SU-DHL-6 (cell line): ENCODE measurements at regions not wholly inside any gene's neighbourhood (a gene's known extent, or its start where the extent isn't known, plus 50 kb on each side); places are given as distances from the start of the nearest gene placed in this dataset.

Source experiments
- H2AFZ ChIP-seq: fragments of 200-600 bp; sonication (generic); 2 replicates; pipeline ENCODE4 v1.6.1; 2014; ENCODE audit warnings: low read depth, mild to moderate bottlenecking, moderate library complexity, mixed read lengths, antibody characterized with exemption, low read length; ENCODE audit not compliant: severe bottlenecking
- H3F3A ChIP-seq: fragments of 200-600 bp; shearing (Covaris generic); 2 replicates; pipeline ENCODE4 v1.6.0; 2016; ENCODE audit warnings: antibody characterized with exemption, mild to moderate bottlenecking; ENCODE audit not compliant: insufficient read depth
- H3K27ac ChIP-seq: fragments of 200-600 bp; sonication (generic); 2 replicates; pipeline ENCODE4 v1.5.1; 2016; ENCODE audit warnings: low read depth, mild to moderate bottlenecking, low read length, moderate library complexity, mixed read lengths
- H3K27me3 ChIP-seq: fragments of 200-600 bp; sonication (generic), shearing (Covaris generic); 2 replicates; pipeline ENCODE4 v1.6.0; 2014; ENCODE audit warnings: mild to moderate bottlenecking, low read length
- H3K36me3 ChIP-seq: fragments of 200-600 bp; sonication (generic); 2 replicates; pipeline ENCODE4 v1.6.1; 2014; ENCODE audit warnings: mild to moderate bottlenecking, low read length, mixed read lengths
- H3K4me2 ChIP-seq: fragments of 300-600, 200-600 bp; shearing (Covaris generic), sonication (generic); 2 replicates; pipeline ENCODE4 v1.6.0; 2014; ENCODE audit warnings: low read length, low read depth, mild to moderate bottlenecking; ENCODE audit not compliant: poor library complexity, severe bottlenecking
- H3K4me3 ChIP-seq: fragments of 200-600 bp; sonication (generic); 2 replicates; pipeline ENCODE4 v1.5.1; 2014; ENCODE audit warnings: antibody characterized with exemption, low read length, mild to moderate bottlenecking, mixed read lengths; ENCODE audit not compliant: insufficient read depth, poor library complexity, severe bottlenecking
- H3K79me2 ChIP-seq: fragments of 200-600 bp; sonication (generic); 2 replicates; pipeline ENCODE4 v1.6.1; 2014; ENCODE audit warnings: mild to moderate bottlenecking, low read length, moderate library complexity; ENCODE audit not compliant: insufficient read depth
- H3K9ac ChIP-seq: fragments of 200-600 bp; sonication (generic); 2 replicates; pipeline ENCODE4 v1.7.0; 2014; ENCODE audit warnings: mild to moderate bottlenecking, low read length
- H3K9me2 ChIP-seq: fragments of 200-600 bp; sonication (generic); replicated peaks from 2 replicates; pipeline ENCODE4 v1.6.1; 2014; ENCODE audit warnings: low read length; ENCODE audit not compliant: insufficient read depth
- H3K9me3 ChIP-seq: fragments of 200-600 bp; sonication (generic); 2 replicates; pipeline ENCODE4 v1.6.1; 2014; ENCODE audit warnings: low read length, mixed read lengths; ENCODE audit not compliant: insufficient read depth
- H4K20me1 ChIP-seq: fragments of 200-600 bp; sonication (generic); 2 replicates; pipeline ENCODE4 v1.6.1; 2014; ENCODE audit warnings: low read depth, mild to moderate bottlenecking, antibody characterized with exemption, low read length, moderate library complexity, mixed read lengths
- EZH2phosphoT487 ChIP-seq: fragments of 200-600 bp; sonication (generic), shearing (Covaris generic); conservative IDR thresholded peaks from 2 replicates; pipeline ENCODE4 v1.6.1; 2018; ENCODE audit warnings: mild to moderate bottlenecking, antibody characterized with exemption, low read length, moderate library complexity, mixed read lengths
- TF ChIP-seq, protein P1 (sequence below): fragments of 200-600 bp; sonication (generic); IDR thresholded peaks from one replicate; pipeline ENCODE4 v1.5.1; 2017; ENCODE audit warnings: antibody characterized with exemption, mild to moderate bottlenecking, low read length, moderate library complexity; ENCODE audit not compliant: insufficient read depth, poor library complexity, severe bottlenecking

- Histone ChIP-seq H3K4me3 (no peak overlapping the region), H2AFZ (no peak overlapping the region), H3F3A (no peaks in the 10 kb centered on the region), H3K36me3 (no peaks in the 10 kb centered on the region), H3K27me3 (no peaks in the 10 kb centered on the region), H3K9me2 (no peaks in the 10 kb centered on the region), H3K79me2 (no peaks in the 10 kb centered on the region), H3K9me3 (no peaks in the 10 kb centered on the region), H4K20me1 (no peaks in the 10 kb centered on the region), H3K4me2 (no peak overlapping the region), H3K9ac (no peak overlapping the region), H3K27ac (no peak overlapping the region)
- TF ChIP-seq, protein P1, sequence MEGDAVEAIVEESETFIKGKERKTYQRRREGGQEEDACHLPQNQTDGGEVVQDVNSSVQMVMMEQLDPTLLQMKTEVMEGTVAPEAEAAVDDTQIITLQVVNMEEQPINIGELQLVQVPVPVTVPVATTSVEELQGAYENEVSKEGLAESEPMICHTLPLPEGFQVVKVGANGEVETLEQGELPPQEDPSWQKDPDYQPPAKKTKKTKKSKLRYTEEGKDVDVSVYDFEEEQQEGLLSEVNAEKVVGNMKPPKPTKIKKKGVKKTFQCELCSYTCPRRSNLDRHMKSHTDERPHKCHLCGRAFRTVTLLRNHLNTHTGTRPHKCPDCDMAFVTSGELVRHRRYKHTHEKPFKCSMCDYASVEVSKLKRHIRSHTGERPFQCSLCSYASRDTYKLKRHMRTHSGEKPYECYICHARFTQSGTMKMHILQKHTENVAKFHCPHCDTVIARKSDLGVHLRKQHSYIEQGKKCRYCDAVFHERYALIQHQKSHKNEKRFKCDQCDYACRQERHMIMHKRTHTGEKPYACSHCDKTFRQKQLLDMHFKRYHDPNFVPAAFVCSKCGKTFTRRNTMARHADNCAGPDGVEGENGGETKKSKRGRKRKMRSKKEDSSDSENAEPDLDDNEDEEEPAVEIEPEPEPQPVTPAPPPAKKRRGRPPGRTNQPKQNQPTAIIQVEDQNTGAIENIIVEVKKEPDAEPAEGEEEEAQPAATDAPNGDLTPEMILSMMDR: no peak
- TF ChIP-seq EZH2phosphoT487: no peak
Measured at GRCh38 chr12:115349711-115350110, 665.7 kb upstream of the TBX3 start.

DNA sequence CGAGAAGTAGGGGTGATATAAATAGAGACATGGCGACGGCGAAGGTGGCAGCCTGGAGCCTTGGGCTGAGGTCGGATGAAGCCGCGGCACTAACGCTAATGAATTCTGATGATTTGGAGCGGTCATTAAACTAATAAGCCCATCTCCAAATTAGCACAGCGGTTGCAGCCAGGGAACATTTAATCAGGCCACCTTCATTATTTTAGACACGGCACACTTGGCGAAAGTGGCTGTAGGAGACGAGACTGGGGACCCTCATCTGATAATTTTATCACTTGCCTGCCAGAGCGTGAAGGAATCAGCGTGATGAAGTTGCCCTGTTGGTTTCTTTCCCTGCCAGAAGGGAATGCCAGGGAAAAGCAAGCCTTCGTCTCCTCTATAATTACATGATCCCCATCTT, 664.3 kb upstream of the TBX3 start:
- H3K36me3 ChIP-seq: no peaks in the 10 kb centered on the region
- no peak overlapping the region for H3K4me2 ChIP-seq
- H3F3A ChIP-seq: no peaks in the 10 kb centered on the region
- H3K9me3 ChIP-seq: no peaks in the 10 kb centered on the region
- no peak overlapping the region for H2AFZ ChIP-seq
- H3K27ac ChIP-seq: no peak overlapping the region
- no peaks in the 10 kb centered on the region for H3K27me3 ChIP-seq
- TF ChIP-seq, protein P1: no peak
- no peak for TF ChIP-seq EZH2phosphoT487
- no peaks in the 10 kb centered on the region for H3K79me2 ChIP-seq
- no peaks in the 10 kb centered on the region for H3K9me2 ChIP-seq
- H4K20me1 ChIP-seq: no peaks in the 10 kb centered on the region
- H3K4me3 ChIP-seq: no peak overlapping the region
- no peak overlapping the region for H3K9ac ChIP-seq

- Histone ChIP-seq H3K9me3 (no peaks in the 10 kb centered on the region), H3K79me2 (no peaks in the 10 kb centered on the region), H4K20me1 (no peaks in the 10 kb centered on the region), H3K27me3 (no peaks in the 10 kb centered on the region), H3K9ac (no peak overlapping the region), H3K4me3 (no peak overlapping the region), H3K4me2 (no peak overlapping the region), H3K9me2 (no peaks in the 10 kb centered on the region), H3K27ac (no peak overlapping the region), H3F3A (no peaks in the 10 kb centered on the region), H3K36me3 (no peaks in the 10 kb centered on the region), H2AFZ (no peak overlapping the region)
- TF ChIP-seq, protein P1: no peak
- TF ChIP-seq EZH2phosphoT487: no peak
Measured at GRCh38 chr12:115343601-115344000, 659.6 kb upstream of the TBX3 start.

DNA sequence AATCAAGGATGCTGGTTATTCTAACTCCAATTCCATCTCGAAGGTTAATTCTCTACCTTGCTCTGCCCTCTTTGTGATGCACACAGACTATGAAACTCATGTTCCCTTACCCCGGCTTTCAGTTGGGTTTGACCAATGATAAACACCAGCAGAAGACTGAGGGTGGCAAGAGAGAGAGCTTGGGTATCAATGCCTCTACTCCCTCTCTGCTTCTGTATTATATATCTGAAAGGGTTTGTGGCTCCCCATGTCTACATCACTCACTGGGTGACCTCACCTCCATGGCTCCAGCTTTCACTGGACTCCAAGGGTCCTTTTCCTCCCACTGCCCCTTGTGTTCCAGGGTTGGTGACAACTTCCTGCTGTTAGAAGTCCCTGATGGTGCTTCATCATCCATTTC, 659.0 kb upstream of the TBX3 start:
- Histone ChIP-seq H3K4me3 (no peak overlapping the region), H3K27ac (no peak overlapping the region), H2AFZ (no peak overlapping the region)

More for the DNA sequence above, 659.0 kb upstream of the TBX3 start:
- Histone ChIP-seq H3K9me3 (no peaks in the 10 kb centered on the region), H3K9ac (no peak overlapping the region), H3K36me3 (no peaks in the 10 kb centered on the region), H3F3A (no peaks in the 10 kb centered on the region), H3K4me2 (no peak overlapping the region), H3K79me2 (no peaks in the 10 kb centered on the region), H3K27me3 (no peaks in the 10 kb centered on the region), H4K20me1 (no peaks in the 10 kb centered on the region), H3K9me2 (no peaks in the 10 kb centered on the region)
- TF ChIP-seq, protein P1: no peak
- TF ChIP-seq EZH2phosphoT487: no peak
